GM12873 (cell line): ENCODE measurements at regions not wholly inside any gene's neighbourhood (a gene's known extent, or its start where the extent isn't known, plus 50 kb on each side); places are given as distances from the start of the nearest gene placed in this dataset.

ENCODE experiments used
- CTCF ChIP-seq: IDR thresholded peaks from 2 replicates; pipeline ENCODE4 v1.5.1; 2012; ENCODE audit warnings: low read depth, mild to moderate bottlenecking, moderate library complexity, low read length, control low read depth; ENCODE audit not compliant: insufficient read depth; ENCODE audit errors: missing control alignments

- no peak for TF ChIP-seq CTCF
Observed at GRCh38 chr7:120077777-120078176, 195.2 kb upstream of the KCND2 start.

GRCh38 chr7:120079022-120079421 lies 194.0 kb upstream of the KCND2 start:
- no peak for TF ChIP-seq CTCF

GRCh38 chr7:120079704-120080103 lies 193.3 kb upstream of the KCND2 start:
- TF ChIP-seq CTCF, result no peak

- peak; percentile 6 for TF ChIP-seq CTCF
Observed at GRCh38 chr7:120089968-120090367, 183.0 kb upstream of the KCND2 start.

GRCh38 chr7:120091807-120092206 lies 181.2 kb upstream of the KCND2 start:
- no peak for TF ChIP-seq CTCF

GRCh38 chr7:120097020-120097419 lies 176.0 kb upstream of the KCND2 start:
- no peak for TF ChIP-seq CTCF

GRCh38 chr7:120097774-120098173 lies 175.2 kb upstream of the KCND2 start:
- no peak for TF ChIP-seq CTCF
